DMS114 treated with DMSO at 0.1 percent for 48 hours (cell line): ENCODE measurements at regions not wholly inside any gene's neighbourhood (a gene's known extent, or its start where the extent isn't known, plus 50 kb on each side); places are given as distances from the start of the nearest gene placed in this dataset.
"Not testable (repeated sequence)": the region's sequence is repeated elsewhere in the genome, so short reads cannot be mapped to it uniquely, and the experiment has no call there.

ENCODE experiments used
- DNase-seq: peaks from one replicate; lab custom pipeline; 2025; ENCODE audit not compliant: unreplicated experiment; lab: John Stamatoyannopoulos, UW

- no peak for DNase-seq
Observed at GRCh38 chr9:80502306-80502705, 930.5 kb downstream of the TLE4 start.

- DNase-seq: no peak
Observed at GRCh38 chr9:80501635-80502034, 929.9 kb downstream of the TLE4 start.

- DNase-seq: no peak
Observed at GRCh38 chr9:80500300-80500699, 928.5 kb downstream of the TLE4 start.

- no peak for DNase-seq
Observed at GRCh38 chr9:80498001-80498555, 926.3 kb downstream of the TLE4 start.

GRCh38 chr9:80496901-80497556 is 925.3 kb downstream of the TLE4 start:
- no peak for DNase-seq

- DNase-seq: no peak
Observed at GRCh38 chr9:80493258-80493657, 921.5 kb downstream of the TLE4 start.

GRCh38 chr9:80492221-80492620 is 920.5 kb downstream of the TLE4 start:
- no peak for DNase-seq

GRCh38 chr9:80491086-80491696 is 919.4 kb downstream of the TLE4 start:
- DNase-seq: no peak

GRCh38 chr9:80489329-80489728 is 917.6 kb downstream of the TLE4 start:
- no peak for DNase-seq

GRCh38 chr9:80485420-80486250 is 913.9 kb downstream of the TLE4 start:
- DNase-seq: no peak

GRCh38 chr9:80482251-80482650 is 910.5 kb downstream of the TLE4 start:
- not testable (repeated sequence) for DNase-seq

- DNase-seq: no peak
Observed at GRCh38 chr9:80467632-80468031, 895.9 kb downstream of the TLE4 start.

- no peak for DNase-seq
Observed at GRCh38 chr9:80465556-80465955, 893.8 kb downstream of the TLE4 start.

GRCh38 chr9:80449513-80449912 is 877.7 kb downstream of the TLE4 start:
- DNase-seq: no peak

GRCh38 chr9:80448996-80449395 is 877.2 kb downstream of the TLE4 start:
- no peak for DNase-seq

- DNase-seq: no peak
Observed at GRCh38 chr9:80447876-80448275, 876.1 kb downstream of the TLE4 start.

GRCh38 chr9:80440724-80441123 is 869.0 kb downstream of the TLE4 start:
- DNase-seq: no peak

GRCh38 chr9:80437825-80438224 is 866.1 kb downstream of the TLE4 start:
- DNase-seq: no peak

- DNase-seq: no peak
Observed at GRCh38 chr9:80437091-80437640, 865.4 kb downstream of the TLE4 start.

- DNase-seq: no peak
Observed at GRCh38 chr9:80435591-80435990, 863.8 kb downstream of the TLE4 start.

GRCh38 chr9:80426992-80427391 is 855.2 kb downstream of the TLE4 start:
- DNase-seq: no peak
